Ishikawa (cell line): ENCODE measurements at regions not wholly inside any gene's neighbourhood (a gene's known extent, or its start where the extent isn't known, plus 50 kb on each side); places are given as distances from the start of the nearest gene placed in this dataset.

Experiments
- CEBPB ChIP-seq: IDR thresholded peaks from 2 replicates; pipeline ENCODE4 v1.6.1; 2012
- TF ChIP-seq, protein P1 (sequence below): IDR thresholded peaks from 2 replicates; pipeline ENCODE4 v1.6.1; 2012

DNA sequence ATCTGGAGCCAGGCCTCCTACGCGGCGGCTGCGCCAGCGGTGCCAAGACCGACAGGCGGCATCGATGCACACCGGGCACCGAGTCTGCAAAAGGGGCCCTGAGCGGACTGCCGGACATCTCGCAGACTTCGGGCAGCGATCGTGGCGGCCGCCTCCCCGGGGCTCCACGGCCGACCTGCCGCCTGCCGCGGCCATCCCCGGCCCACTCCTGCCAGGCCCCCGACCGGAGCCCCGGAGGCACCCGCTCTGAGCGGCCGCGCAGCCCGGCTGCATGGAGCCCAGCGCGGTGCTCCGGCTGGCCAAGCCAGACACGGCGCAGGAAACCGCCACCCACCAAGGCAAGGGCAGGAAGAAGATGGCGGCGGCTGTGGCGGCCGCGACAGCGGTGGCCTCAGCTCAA lies 154.2 kb upstream of the KCTD7 start:
- TF ChIP-seq, protein P1, sequence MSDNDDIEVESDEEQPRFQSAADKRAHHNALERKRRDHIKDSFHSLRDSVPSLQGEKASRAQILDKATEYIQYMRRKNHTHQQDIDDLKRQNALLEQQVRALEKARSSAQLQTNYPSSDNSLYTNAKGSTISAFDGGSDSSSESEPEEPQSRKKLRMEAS, result no peak
- TF ChIP-seq CEBPB, result no peak
